H9 (cell line): ENCODE measurements at regions not wholly inside any gene's neighbourhood (a gene's known extent, or its start where the extent isn't known, plus 50 kb on each side); places are given as distances from the start of the nearest gene placed in this dataset.

Source experiments
- DNase-seq: peaks from one replicate; pipeline ENCODE4 v3.0.0-alpha.2; 2017
- H2AFZ ChIP-seq: one replicate; pipeline ENCODE4 v1.6.1; 2013; ENCODE audit warnings: mild to moderate bottlenecking, low read length, control low read depth, moderate library complexity
- H2AK5ac ChIP-seq: 2 replicates; pipeline ENCODE4 v1.6.1; 2013; ENCODE audit warnings: low read length, control low read depth, mixed read lengths; ENCODE audit not compliant: insufficient read length
- H2BK120ac ChIP-seq: one replicate; pipeline ENCODE4 v1.6.1; 2013; ENCODE audit warnings: low read depth, mild to moderate bottlenecking, low read length, control low read depth, inconsistent platforms; ENCODE audit not compliant: poor library complexity, severe bottlenecking
- H2BK12ac ChIP-seq: 2 replicates; pipeline ENCODE4 v1.6.1; 2013; ENCODE audit warnings: low read length, control low read depth, mixed read lengths, low read depth; ENCODE audit not compliant: insufficient read length
- H2BK15ac ChIP-seq: 2 replicates; pipeline ENCODE4 v1.6.1; 2013; ENCODE audit warnings: low read depth, low read length, control low read depth
- H2BK20ac ChIP-seq: one replicate; pipeline ENCODE4 v1.6.1; 2013; ENCODE audit warnings: low read depth, mild to moderate bottlenecking, low read length, control low read depth, inconsistent platforms; ENCODE audit not compliant: poor library complexity, severe bottlenecking
- H2BK5ac ChIP-seq: 2 replicates; pipeline ENCODE4 v1.6.1; 2013; ENCODE audit warnings: low read length, control low read depth, mixed read lengths; ENCODE audit not compliant: insufficient read length
- H3K14ac ChIP-seq: 2 replicates; pipeline ENCODE4 v1.6.1; 2013; ENCODE audit warnings: low read length, control low read depth; ENCODE audit not compliant: insufficient read depth
- H3K18ac ChIP-seq: 2 replicates; pipeline ENCODE4 v1.6.1; 2013; ENCODE audit warnings: low read depth, mild to moderate bottlenecking, mixed read lengths, low read length, control low read depth; ENCODE audit not compliant: insufficient read length
- H3K23ac ChIP-seq: 2 replicates; pipeline ENCODE4 v1.6.1; 2013; ENCODE audit warnings: low read length, control low read depth, mixed read lengths, low read depth; ENCODE audit not compliant: insufficient read length
- H3K23me2 ChIP-seq: 2 replicates; pipeline ENCODE4 v1.6.1; 2013; ENCODE audit warnings: low read depth, mild to moderate bottlenecking, mixed read lengths, low read length, control low read depth; ENCODE audit not compliant: insufficient read length, poor library complexity, severe bottlenecking
- H3K27ac ChIP-seq: 2 replicates; pipeline ENCODE4 v1.5.1; 2013; ENCODE audit warnings: low read length, control low read depth, mixed read lengths, low read depth; ENCODE audit not compliant: insufficient read length
- H3K27me3 ChIP-seq: 2 replicates; pipeline ENCODE4 v1.6.1; 2013; ENCODE audit warnings: low read length, control low read depth, inconsistent platforms; ENCODE audit not compliant: insufficient read depth
- H3K4ac ChIP-seq: 2 replicates; pipeline ENCODE4 v1.6.1; 2013; ENCODE audit warnings: low read depth, mild to moderate bottlenecking, control low read depth, inconsistent platforms, low read length, moderate library complexity
- H3K4me1 ChIP-seq: 2 replicates; pipeline ENCODE4 v1.6.1; 2013; ENCODE audit warnings: low read length, control low read depth, inconsistent platforms; ENCODE audit not compliant: insufficient read depth
- H3K4me2 ChIP-seq: 2 replicates; pipeline ENCODE4 v1.6.1; 2013; ENCODE audit warnings: low read length, control low read depth, mixed read lengths; ENCODE audit not compliant: insufficient read length, insufficient read depth
- H3K56ac ChIP-seq: 2 replicates; pipeline ENCODE4 v1.6.1; 2013; ENCODE audit warnings: low read depth, mild to moderate bottlenecking, mixed read lengths, low read length, control low read depth; ENCODE audit not compliant: insufficient read length
- H3K79me1 ChIP-seq: 2 replicates; pipeline ENCODE4 v1.6.1; 2013; ENCODE audit warnings: low read depth, mild to moderate bottlenecking, moderate library complexity, low read length, control low read depth, inconsistent platforms; ENCODE audit not compliant: insufficient read depth, poor library complexity, severe bottlenecking
- H3K79me2 ChIP-seq: 2 replicates; pipeline ENCODE4 v1.6.1; 2013; ENCODE audit warnings: low read length, control low read depth, inconsistent platforms; ENCODE audit not compliant: insufficient read depth
- H3K9ac ChIP-seq: 2 replicates; pipeline ENCODE4 v1.6.1; 2013; ENCODE audit warnings: low read length, control low read depth, mixed read lengths; ENCODE audit not compliant: insufficient read length; ENCODE audit errors: extremely low read depth
- H3K9me3 ChIP-seq: one replicate; pipeline ENCODE4 v1.6.1; 2013; ENCODE audit warnings: low read depth, low read length, inconsistent platforms; ENCODE audit not compliant: control insufficient read depth
- H3T11ph ChIP-seq: one replicate; pipeline ENCODE4 v1.6.1; 2013; ENCODE audit warnings: mild to moderate bottlenecking, low read length, control low read depth, inconsistent platforms
- H4K20me1 ChIP-seq: one replicate; pipeline ENCODE4 v1.6.1; 2013; ENCODE audit not compliant: control insufficient read depth, insufficient read length, insufficient read depth
- H4K5ac ChIP-seq: 2 replicates; pipeline ENCODE4 v1.6.1; 2013; ENCODE audit warnings: low read depth, mild to moderate bottlenecking, mixed read lengths, low read length, control low read depth; ENCODE audit not compliant: insufficient read length
- H4K8ac ChIP-seq: replicated peaks from 2 replicates; pipeline ENCODE4 v1.6.1; 2013; ENCODE audit warnings: low read length, control low read depth, mixed read lengths, low read depth; ENCODE audit not compliant: insufficient read length
- H4K91ac ChIP-seq: 2 replicates; pipeline ENCODE4 v1.6.1; 2013; ENCODE audit warnings: low read depth, mild to moderate bottlenecking, moderate library complexity, mixed read lengths, low read length, control low read depth; ENCODE audit not compliant: insufficient read length
- H3K27ac Mint-ChIP-seq, 3 experiments: 2 replicates in 2 of 3; 3 replicates in 1 of 3; pipeline ENCODE4 v1.8.0; 2020 to 2021; ENCODE audit warnings: mixed read lengths in 3 of 3, mild to moderate bottlenecking in 1 of 3, moderate library complexity in 1 of 3
- H3K27me3 Mint-ChIP-seq: 2 replicates; pipeline ENCODE4 v1.8.0; 2021; ENCODE audit warnings: low read depth, mild to moderate bottlenecking, moderate library complexity, mixed read lengths
- H3K36me3 Mint-ChIP-seq, 3 experiments: 2 replicates in 2 of 3; 3 replicates in 1 of 3; pipeline ENCODE4 v1.8.0; 2020 to 2021; ENCODE audit warnings: low read depth in 3 of 3, mixed read lengths in 3 of 3; ENCODE audit not compliant: insufficient read depth in 1 of 3
- H3K4me1 Mint-ChIP-seq, 2 experiments: 2 replicates each; pipeline ENCODE4 v1.8.0; 2020; ENCODE audit warnings: mixed read lengths in 2 of 2
- H3K4me3 Mint-ChIP-seq, 2 experiments: 2 replicates in 1 of 2; 3 replicates in 1 of 2; pipeline ENCODE4 v1.8.0; 2020 to 2021; ENCODE audit warnings: mild to moderate bottlenecking in 2 of 2, mixed read lengths in 2 of 2, moderate library complexity in 1 of 2
- H3K9me3 Mint-ChIP-seq, 2 experiments: 2 replicates in 1 of 2; 3 replicates in 1 of 2; pipeline ENCODE4 v1.8.0; 2020; ENCODE audit warnings: mild to moderate bottlenecking in 2 of 2, mixed read lengths in 2 of 2, moderate library complexity in 1 of 2
- WGBS: extraction: QIAGEN DNeasy Blood & Tissue Kit; methylation state at CpG from one replicate; pipeline ENCODE4 v1.1.7; 2013; ENCODE audit warnings: missing lambda C conversion rate, low lambda C conversion rate, mixed read lengths; ENCODE audit not compliant: insufficient read length; ENCODE audit errors: extremely low coverage; 5-methylcytosine and 5-hydroxymethylcytosine counted together
- TF ChIP-seq, protein P1 (sequence below): fragments of 200-600 bp; sonication (generic); conservative IDR thresholded peaks from 3 replicates; pipeline ENCODE4 v1.8.0; 2021; ENCODE audit warnings: antibody characterized with exemption, mild to moderate bottlenecking

DNA sequence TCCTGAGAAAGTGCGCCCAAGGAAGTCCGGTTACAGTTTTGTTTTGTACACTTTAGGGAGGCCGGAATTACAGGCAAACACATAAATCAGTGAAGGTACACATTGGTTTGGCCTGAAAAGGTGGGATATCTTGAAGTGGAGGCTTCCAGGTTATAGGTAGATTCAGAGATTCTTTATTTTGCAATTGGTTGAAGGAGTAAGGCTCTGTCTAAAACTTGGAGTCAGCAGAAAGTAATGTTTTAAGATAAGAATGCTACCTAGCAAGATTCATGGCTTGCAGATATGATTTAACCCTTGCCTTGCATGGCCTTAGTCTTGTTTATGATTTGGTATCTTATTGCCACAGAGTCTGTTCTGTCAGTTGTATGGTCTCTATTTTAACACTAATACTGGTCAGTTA lies 165.9 kb upstream of the NDUFV2 start:
- no peak overlapping the region for H3K4me2 ChIP-seq
- H3K27me3 ChIP-seq: no peaks in the 10 kb centered on the region
- DNase-seq: no peak
- Mint-ChIP-seq H3K9me3 (peaks cover 15 to 20% of the 10 kb centered on the region in 2 experiments), H3K36me3 (peaks cover 11 to 26% (median 17%) of the 10 kb centered on the region in 3 experiments), H3K4me1 (peaks cover 49 to 68% of the 10 kb centered on the region in 2 experiments), H3K27ac (peak overlapping the region; percentile 94 to 98 (median 96)), H3K4me3 (no peak overlapping the region), H3K27me3 (peaks cover 2% of the 10 kb centered on the region)
- H3K18ac ChIP-seq: no peak overlapping the region
- no peak overlapping the region for H3T11ph ChIP-seq
- peak overlapping the region; percentile 90 for H2BK20ac ChIP-seq
- H4K91ac ChIP-seq: peak overlapping the region; percentile 59
- H3K79me2 ChIP-seq: no peaks in the 10 kb centered on the region
- no peak overlapping the region for H3K56ac ChIP-seq
- no peaks in the 10 kb centered on the region for H3K9me3 ChIP-seq
- no CpG with 5 or more reads among the region's 3 CpGs for WGBS
- no peaks in the 10 kb centered on the region for H3K79me1 ChIP-seq
- H3K23ac ChIP-seq: no peak overlapping the region
- H3K27ac ChIP-seq: no peak overlapping the region
- H3K23me2 ChIP-seq: no peaks in the 10 kb centered on the region
- H4K20me1 ChIP-seq: no peaks in the 10 kb centered on the region
- H3K4ac ChIP-seq: no peak overlapping the region
- no peak overlapping the region for H2BK15ac ChIP-seq
- H3K4me1 ChIP-seq: peaks cover 8% of the 10 kb centered on the region; the same call in 1 of the 2 replicates
- H2BK5ac ChIP-seq: no peak overlapping the region
- TF ChIP-seq, protein P1, sequence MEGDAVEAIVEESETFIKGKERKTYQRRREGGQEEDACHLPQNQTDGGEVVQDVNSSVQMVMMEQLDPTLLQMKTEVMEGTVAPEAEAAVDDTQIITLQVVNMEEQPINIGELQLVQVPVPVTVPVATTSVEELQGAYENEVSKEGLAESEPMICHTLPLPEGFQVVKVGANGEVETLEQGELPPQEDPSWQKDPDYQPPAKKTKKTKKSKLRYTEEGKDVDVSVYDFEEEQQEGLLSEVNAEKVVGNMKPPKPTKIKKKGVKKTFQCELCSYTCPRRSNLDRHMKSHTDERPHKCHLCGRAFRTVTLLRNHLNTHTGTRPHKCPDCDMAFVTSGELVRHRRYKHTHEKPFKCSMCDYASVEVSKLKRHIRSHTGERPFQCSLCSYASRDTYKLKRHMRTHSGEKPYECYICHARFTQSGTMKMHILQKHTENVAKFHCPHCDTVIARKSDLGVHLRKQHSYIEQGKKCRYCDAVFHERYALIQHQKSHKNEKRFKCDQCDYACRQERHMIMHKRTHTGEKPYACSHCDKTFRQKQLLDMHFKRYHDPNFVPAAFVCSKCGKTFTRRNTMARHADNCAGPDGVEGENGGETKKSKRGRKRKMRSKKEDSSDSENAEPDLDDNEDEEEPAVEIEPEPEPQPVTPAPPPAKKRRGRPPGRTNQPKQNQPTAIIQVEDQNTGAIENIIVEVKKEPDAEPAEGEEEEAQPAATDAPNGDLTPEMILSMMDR: no peak
- no peak overlapping the region for H3K14ac ChIP-seq
- no peak overlapping the region for H3K9ac ChIP-seq
- H2BK12ac ChIP-seq: no peak overlapping the region
- no peak overlapping the region for H2BK120ac ChIP-seq
- H4K8ac ChIP-seq: no peak overlapping the region
- H2AK5ac ChIP-seq: no peak overlapping the region
- H4K5ac ChIP-seq: no peak overlapping the region
- no peak overlapping the region for H2AFZ ChIP-seq
